Kidney (tissue), 13 donors: ENCODE measurements at regions not wholly inside any gene's neighbourhood (a gene's known extent, or its start where the extent isn't known, plus 50 kb on each side); places are given as distances from the start of the nearest gene placed in this dataset.
A peak's percentile ranks its signal among the peaks of the same experiment; 100 is the strongest.

ENCODE experiments used
- DNase-seq, 5 donors: peaks; one replicate each; pipeline ENCODE4 v3.0.0-alpha.2; 2013 to 2020
- FAIRE-seq: peaks from 2 replicates; lab custom pipeline; 2012; peaks lifted over from hg19 to GRCh38; lab: Jason Lieb, UNC
- H3K27ac ChIP-seq, 2 donors: one replicate each; pipeline ENCODE4 v1.7.0; 2013; ENCODE audit warnings: low read depth in 2 of 2, low read length in 2 of 2, inconsistent platforms in 1 of 2
- H3K27me3 ChIP-seq: one replicate; pipeline ENCODE4 v1.7.1; 2013; ENCODE audit warnings: low read length, inconsistent platforms; ENCODE audit not compliant: control insufficient read depth, insufficient read depth
- H3K36me3 ChIP-seq, 3 donors: one replicate each; pipeline versions ENCODE4 v1.7.0 to v1.7.1; 2013; ENCODE audit warnings: low read length in 3 of 3, control low read depth in 1 of 3, inconsistent platforms in 1 of 3; ENCODE audit not compliant: insufficient read depth in 3 of 3, control insufficient read depth in 2 of 3
- H3K4me1 ChIP-seq, 3 donors: one replicate each; pipeline versions ENCODE4 v1.7.0 to v1.7.1; 2013; ENCODE audit warnings: low read length in 3 of 3, inconsistent platforms in 1 of 3, low read depth in 1 of 3; ENCODE audit not compliant: control insufficient read depth in 2 of 3, insufficient read depth in 2 of 3
- H3K4me3 ChIP-seq, 3 donors: one replicate each; pipeline versions ENCODE4 v1.7.0 to v1.8.1; 2013; ENCODE audit warnings: low read length in 3 of 3, control low read depth in 1 of 3, inconsistent platforms in 1 of 3
- H3K9ac ChIP-seq, 3 donors: one replicate each; pipeline versions ENCODE4 v1.7.0 to v1.7.1; 2013; ENCODE audit warnings: low read length in 3 of 3, control low read depth in 1 of 3, inconsistent platforms in 1 of 3
- H3K9me3 ChIP-seq, 3 donors: one replicate each; pipeline versions ENCODE4 v1.7.0 to v1.7.1; 2013; ENCODE audit warnings: low read length in 3 of 3, control low read depth in 1 of 3, inconsistent platforms in 1 of 3; ENCODE audit not compliant: control insufficient read depth in 2 of 3, insufficient read depth in 1 of 3
- CTCF ChIP-seq: IDR thresholded peaks from 3 replicates; pipeline ENCODE4 v1.5.1; 2012; ENCODE audit warnings: mild to moderate bottlenecking, moderate library complexity, borderline replicate concordance; ENCODE audit not compliant: insufficient read depth; ENCODE audit errors: extremely low read depth
- intact Hi-C: fragments of 100-400 bp; cut with DNase I; formaldehyde crosslinking; loops from one replicate; pipeline ENCODE4 v1.11.1; 2022
- donor health status: control.
- donor health status: control.
- donor health status: control.
- donor health status: control.
- donor health status: control.
- donor health status: DM: yes; HTN: yes; CAD: no.
- donor health status: Normal renal cell carcinoma (clear cell type).

- H3K9me3 ChIP-seq: no peaks in the 10 kb centered on the region
- TF ChIP-seq CTCF: no peak
- no peak overlapping the region for H3K9ac ChIP-seq
- DNase-seq (no peak), FAIRE-seq (no peak)
- intact Hi-C loops: no loop called here
- no peak overlapping the region for H3K27ac ChIP-seq
- H3K4me1 ChIP-seq: peaks cover 0 to 4% (median 0%) of the 10 kb centered on the region in 3 donors
- no peak overlapping the region for H3K4me3 ChIP-seq
- H3K27me3 ChIP-seq: no peaks in the 10 kb centered on the region
- H3K36me3 ChIP-seq: no peaks in the 10 kb centered on the region
Observed at GRCh38 chr14:54310151-54310850, 86.5 kb upstream of the CDKN3 start.

- Histone ChIP-seq H3K36me3 (no peaks in the 10 kb centered on the region), H3K27ac (no peak overlapping the region), H3K4me3 (no peak overlapping the region), H3K27me3 (no peaks in the 10 kb centered on the region), H3K4me1 (peaks cover 0 to 4% (median 0%) of the 10 kb centered on the region in 3 donors), H3K9ac (no peak overlapping the region), H3K9me3 (no peaks in the 10 kb centered on the region)
- intact Hi-C loops: no loop called here
- DNase-seq (no peak), FAIRE-seq (no peak)
- no peak for TF ChIP-seq CTCF
Observed at GRCh38 chr14:54310851-54311228, 86.0 kb upstream of the CDKN3 start.

- Histone ChIP-seq H3K4me1 (peaks cover 0 to 4% (median 0%) of the 10 kb centered on the region in 3 donors), H3K27ac (no peak overlapping the region), H3K9me3 (no peaks in the 10 kb centered on the region), H3K4me3 (no peak overlapping the region), H3K36me3 (no peaks in the 10 kb centered on the region), H3K9ac (no peak overlapping the region), H3K27me3 (no peaks in the 10 kb centered on the region)
- intact Hi-C loops: no loop called here
- DNase-seq (peak in 3 of 5 donors; percentile 52 to 66 (median 62)), FAIRE-seq (no peak)
- TF ChIP-seq CTCF: no peak
Observed at GRCh38 chr14:54312166-54312801, 84.5 kb upstream of the CDKN3 start.
